ENCODE measurements at regions not wholly inside any gene's neighbourhood (a gene's known extent, or its start where the extent isn't known, plus 50 kb on each side); places are given as distances from the start of the nearest gene placed in this dataset.

DNA sequence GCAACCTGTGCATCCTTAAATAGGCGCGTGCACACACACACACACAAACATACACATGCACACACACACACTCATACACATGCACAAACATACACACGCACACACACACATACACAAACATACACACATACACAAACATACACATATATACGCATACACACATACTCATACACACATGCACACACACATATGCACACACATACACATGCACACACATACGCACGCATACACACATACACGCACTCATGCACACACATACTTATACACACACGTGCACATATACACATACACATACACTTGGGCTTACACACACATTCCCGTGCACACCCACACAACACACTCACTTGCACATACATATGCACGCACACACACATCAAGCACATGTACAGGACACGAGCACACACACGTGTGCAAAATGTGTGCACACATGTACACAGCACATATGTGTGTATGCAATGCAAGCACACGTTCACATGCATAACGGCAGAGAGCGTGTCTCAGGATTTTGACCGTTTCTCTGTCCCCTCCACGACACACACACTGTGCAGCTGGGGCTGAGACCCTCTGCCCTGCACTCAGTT lies 84.5 kb downstream of the SIK1 start (continued):
- TF ChIP-seq EZH2 (IDR thresholded peaks at IDR 0.05; ENCODE audit: low read depth, low read length, severe bottlenecking) (no peak), NRF1 (IDR thresholded peaks at IDR 0.05; ENCODE audit: low read depth, low read length) (no peak), CREB1 (IDR thresholded peaks at IDR 0.05) (no peak), MAFK (IDR thresholded peaks at IDR 0.05; ENCODE audit: low read depth, low read length) (no peak), HDAC6 (IDR thresholded peaks at IDR 0.05; ENCODE audit: low read depth, low read length) (no peak), BACH1 (IDR thresholded peaks at IDR 0.05; ENCODE audit: low read length) (no peak), HDAC2 (IDR thresholded peaks at IDR 0.05; ENCODE audit: borderline replicate concordance in 1 of 2, low read depth in 2 of 2, low read length in 2 of 2) (no peak)

Data from H1 (cell line).